ENCODE measurements at regions not wholly inside any gene's neighbourhood (a gene's known extent, or its start where the extent isn't known, plus 50 kb on each side); places are given as distances from the start of the nearest gene placed in this dataset.
"Not testable (repeated sequence)": the region's sequence is repeated elsewhere in the genome, so short reads cannot be mapped to it uniquely, and the experiment has no call there.

GRCh38 chr13:61546911-61547310, 131.3 kb upstream of the PCDH20 start:
- Histone ChIP-seq H3K9me3 (no peaks in the 10 kb centered on the region), H3K4me3 (replicated peaks in 1 of 3) (no peak overlapping the region), H3K27ac (no peak overlapping the region), H3K36me3 (no peaks in the 10 kb centered on the region), H3K27me3 (no peaks in the 10 kb centered on the region), H3K4me1 (no peaks in the 10 kb centered on the region)
- no peak for TF ChIP-seq CTCF (IDR thresholded peaks at IDR 0.05)
- no peak for TF ChIP-seq POLR2A (IDR thresholded peaks at IDR 0.05)
- no peak for DNase-seq
- WGBS, 2 donors: 93% methylated on average over 6 of the region's 6 CpGs
- intact Hi-C loops (cut with DNase I): no loop called here

- H3K4me1 ChIP-seq: no peaks in the 10 kb centered on the region
- H3K27ac ChIP-seq: no peak overlapping the region
- intact Hi-C loops (cut with DNase I): no loop called here
- no peak overlapping the region for H3K4me3 ChIP-seq (replicated peaks in 1 of 3)
- H3K36me3 ChIP-seq: no peaks in the 10 kb centered on the region
- no peaks in the 10 kb centered on the region for H3K9me3 ChIP-seq
- no peaks in the 10 kb centered on the region for H3K27me3 ChIP-seq
- no peak for DNase-seq
- TF ChIP-seq POLR2A (IDR thresholded peaks at IDR 0.05): no peak
- no peak for TF ChIP-seq CTCF (IDR thresholded peaks at IDR 0.05)
- WGBS, 2 donors: 77 to 86% methylated on average over 4 of the region's 4 CpGs
Measured at GRCh38 chr13:61546413-61546812, 130.8 kb upstream of the PCDH20 start.

- H3K4me3 ChIP-seq (replicated peaks in 1 of 3): no peak overlapping the region
- DNase-seq: no peak
- no peaks in the 10 kb centered on the region for H3K27me3 ChIP-seq
- H3K27ac ChIP-seq: no peak overlapping the region
- H3K4me1 ChIP-seq: no peaks in the 10 kb centered on the region
- no peaks in the 10 kb centered on the region for H3K36me3 ChIP-seq
- WGBS, 2 donors: 64 to 83% methylated on average over 1 of the region's 1 CpG
- no peaks in the 10 kb centered on the region for H3K9me3 ChIP-seq
- TF ChIP-seq CTCF (IDR thresholded peaks at IDR 0.05) (no peak), POLR2A (IDR thresholded peaks at IDR 0.05) (no peak)
- intact Hi-C loops (cut with DNase I): no loop called here
Measured at GRCh38 chr13:61536433-61536832, 120.8 kb upstream of the PCDH20 start.

- intact Hi-C loops (cut with DNase I): no loop called here
- WGBS, 2 donors: 70 to 76% methylated on average over 10 of the region's 10 CpGs
- no peaks in the 10 kb centered on the region for H3K36me3 ChIP-seq
- no peaks in the 10 kb centered on the region for H3K27me3 ChIP-seq
- no peaks in the 10 kb centered on the region for H3K9me3 ChIP-seq
- no peak overlapping the region for H3K27ac ChIP-seq
- TF ChIP-seq POLR2A (IDR thresholded peaks at IDR 0.05): no peak
- TF ChIP-seq CTCF (IDR thresholded peaks at IDR 0.05): no peak
- H3K4me1 ChIP-seq: no peaks in the 10 kb centered on the region
- no peak for DNase-seq
- H3K4me3 ChIP-seq (replicated peaks in 1 of 3): no peak overlapping the region
Measured at GRCh38 chr13:61531383-61532065, 115.9 kb upstream of the PCDH20 start.

GRCh38 chr13:61519214-61519613, 103.6 kb upstream of the PCDH20 start:
- WGBS, 2 donors: 84 to 86% methylated on average over 5 of the region's 5 CpGs
- H3K27ac ChIP-seq; DNase-seq; H3K9me3 ChIP-seq; H3K27me3 ChIP-seq; H3K36me3 ChIP-seq; intact Hi-C loops (cut with DNase I); H3K4me3 ChIP-seq (replicated peaks in 1 of 3); H3K4me1 ChIP-seq: not testable (repeated sequence)
